Activated CD4-positive, alpha-beta T cell treated with anti-CD3 and anti-CD28 coated beads, Interleukin-2, Interleukin-4, amounts not matched to agents 100 ng/mL and 50 ng/mL, durations not matched to agents 16 hours and 8 hours (primary cell): ENCODE measurements at regions not wholly inside any gene's neighbourhood (a gene's known extent, or its start where the extent isn't known, plus 50 kb on each side); places are given as distances from the start of the nearest gene placed in this dataset.
"Not testable (repeated sequence)": the region's sequence is repeated elsewhere in the genome, so short reads cannot be mapped to it uniquely, and the experiment has no call there.

ENCODE experiments used
- DNase-seq: peaks from one replicate; pipeline ENCODE4 v3.0.0-alpha.2; 2020; ENCODE audit warnings: low spot score

GRCh38 chr2:2742726-2743125, 411.7 kb upstream of the MYT1L start:
- DNase-seq: no peak

- no peak for DNase-seq
Observed at GRCh38 chr2:2740238-2740775, 409.2 kb upstream of the MYT1L start.

- no peak for DNase-seq
Observed at GRCh38 chr2:2739231-2739795, 408.2 kb upstream of the MYT1L start.

- DNase-seq: no peak
Observed at GRCh38 chr2:2738684-2739083, 407.6 kb upstream of the MYT1L start.

- no peak for DNase-seq
Observed at GRCh38 chr2:2738276-2738675, 407.2 kb upstream of the MYT1L start.

GRCh38 chr2:2735041-2735440, 404.0 kb upstream of the MYT1L start:
- DNase-seq: no peak

GRCh38 chr2:2734308-2734707, 403.2 kb upstream of the MYT1L start:
- no peak for DNase-seq

GRCh38 chr2:2733818-2734217, 402.7 kb upstream of the MYT1L start:
- no peak for DNase-seq

- no peak for DNase-seq
Observed at GRCh38 chr2:2732331-2733119, 401.4 kb upstream of the MYT1L start.

GRCh38 chr2:2731816-2732284, 400.8 kb upstream of the MYT1L start:
- DNase-seq: no peak

GRCh38 chr2:2731101-2731815, 400.2 kb upstream of the MYT1L start:
- DNase-seq: no peak

- no peak for DNase-seq
Observed at GRCh38 chr2:2730301-2730833, 399.3 kb upstream of the MYT1L start.

- no peak for DNase-seq
Observed at GRCh38 chr2:2729246-2729645, 398.2 kb upstream of the MYT1L start.

- no peak for DNase-seq
Observed at GRCh38 chr2:2728635-2729034, 397.6 kb upstream of the MYT1L start.

- DNase-seq: no peak
Observed at GRCh38 chr2:2727876-2728511, 396.9 kb upstream of the MYT1L start.

GRCh38 chr2:2726163-2726562, 395.1 kb upstream of the MYT1L start:
- DNase-seq: no peak

GRCh38 chr2:2723064-2723463, 392.0 kb upstream of the MYT1L start:
- no peak for DNase-seq

GRCh38 chr2:2721296-2721835, 390.3 kb upstream of the MYT1L start:
- DNase-seq: no peak

GRCh38 chr2:2720806-2721205, 389.7 kb upstream of the MYT1L start:
- not testable (repeated sequence) for DNase-seq

GRCh38 chr2:2720351-2720750, 389.3 kb upstream of the MYT1L start:
- no peak for DNase-seq

- no peak for DNase-seq
Observed at GRCh38 chr2:2719781-2720180, 388.7 kb upstream of the MYT1L start.

GRCh38 chr2:2719015-2719414, 387.9 kb upstream of the MYT1L start:
- no peak for DNase-seq
